NCI-H446 treated with DMSO at 0.1 percent for 48 hours (cell line): ENCODE measurements at regions not wholly inside any gene's neighbourhood (a gene's known extent, or its start where the extent isn't known, plus 50 kb on each side); places are given as distances from the start of the nearest gene placed in this dataset.

Experiments used
- DNase-seq: peaks from one replicate; lab custom pipeline; 2025; lab: John Stamatoyannopoulos, UW

DNA sequence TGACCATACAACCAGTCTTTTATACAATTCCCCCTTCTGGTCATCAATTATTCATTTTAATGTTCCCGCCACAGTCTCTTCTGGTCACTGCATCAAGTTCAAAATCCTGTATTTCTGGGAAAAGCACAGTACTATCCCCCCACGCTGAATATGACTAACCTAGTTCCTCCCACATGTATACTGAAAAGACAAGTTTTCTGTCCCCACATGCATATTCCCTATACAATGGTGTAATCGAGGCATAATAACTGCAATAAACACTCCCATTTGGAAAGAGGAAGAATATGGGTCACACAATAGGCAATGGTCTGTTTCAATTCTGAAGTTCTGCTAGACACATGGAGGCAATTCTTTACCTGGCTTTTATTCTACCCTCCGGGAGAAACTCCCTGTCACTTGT lies 344.9 kb downstream of the EFNA5 start:
- DNase-seq = no peak

DNA sequence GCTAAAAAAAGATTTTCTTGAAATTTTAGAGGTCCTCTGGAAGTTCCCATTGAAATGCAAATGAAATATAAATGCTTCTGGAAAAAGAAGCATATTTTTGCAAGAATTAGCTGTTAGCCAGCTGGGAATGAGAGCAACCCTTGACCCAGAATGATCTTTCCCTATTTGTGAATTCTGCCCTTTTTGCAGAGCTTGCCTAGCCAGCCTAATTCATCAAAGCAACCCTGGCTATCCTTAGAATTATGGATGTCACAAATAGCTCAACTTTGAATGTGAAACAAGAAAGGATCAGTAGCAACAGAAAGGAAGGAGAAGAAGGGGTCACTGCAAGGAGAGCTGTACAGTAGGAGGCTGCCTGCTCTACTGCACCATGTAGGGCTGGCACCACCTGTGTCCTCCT lies 345.9 kb downstream of the EFNA5 start:
- DNase-seq = no peak

- DNase-seq = no peak
Measured at GRCh38 chr5:107324071-107324470, 346.7 kb downstream of the EFNA5 start.

- no peak for DNase-seq
Measured at GRCh38 chr5:107323536-107323935, 347.2 kb downstream of the EFNA5 start.

GRCh38 chr5:107322936-107323335 lies 347.8 kb downstream of the EFNA5 start:
- DNase-seq = no peak

DNA sequence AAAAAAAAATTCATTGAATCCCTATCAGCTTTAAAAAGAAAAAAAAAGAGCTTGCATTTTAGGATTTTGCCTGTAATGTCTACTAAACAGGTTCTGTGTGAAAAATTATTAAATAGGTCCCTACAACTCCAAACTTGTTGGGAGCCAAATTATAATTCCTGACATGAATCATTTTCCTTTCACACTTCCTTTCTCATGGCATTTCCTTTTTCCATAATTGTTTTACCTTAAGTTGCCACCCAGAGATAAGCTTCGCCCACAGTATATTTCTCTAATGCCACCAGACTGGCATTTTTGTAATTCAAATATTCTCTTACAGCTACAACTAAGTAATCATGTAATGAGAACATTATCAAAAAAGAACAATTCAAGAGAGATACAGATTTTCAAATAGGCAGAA lies 348.8 kb downstream of the EFNA5 start:
- DNase-seq = no peak

- no peak for DNase-seq
Measured at GRCh38 chr5:107320846-107321245, 349.9 kb downstream of the EFNA5 start.

- no peak for DNase-seq
Measured at GRCh38 chr5:107320376-107320775, 350.4 kb downstream of the EFNA5 start.

- no peak for DNase-seq
Measured at GRCh38 chr5:107319901-107320300, 350.8 kb downstream of the EFNA5 start.

- DNase-seq = no peak
Measured at GRCh38 chr5:107314330-107314729, 356.4 kb downstream of the EFNA5 start.

DNA sequence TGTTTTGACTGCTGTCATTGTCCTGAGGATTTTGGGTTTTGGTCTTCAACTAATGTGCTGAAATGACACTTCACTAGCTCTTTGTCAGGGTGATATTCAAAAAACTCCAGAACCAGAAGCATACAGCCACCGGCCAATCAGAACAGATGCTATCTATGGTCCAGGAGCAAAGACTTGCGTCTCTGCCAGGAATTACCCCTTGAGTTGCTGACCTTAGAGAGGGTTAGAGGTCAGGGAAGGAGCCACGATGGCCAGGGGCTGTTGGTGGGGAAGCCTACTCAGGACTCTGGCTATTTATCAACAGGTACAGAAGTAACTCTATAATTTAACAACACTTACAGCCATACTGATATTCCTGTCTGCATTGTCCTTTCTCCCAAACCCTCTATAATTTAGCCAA lies 356.8 kb downstream of the EFNA5 start:
- no peak for DNase-seq

DNA sequence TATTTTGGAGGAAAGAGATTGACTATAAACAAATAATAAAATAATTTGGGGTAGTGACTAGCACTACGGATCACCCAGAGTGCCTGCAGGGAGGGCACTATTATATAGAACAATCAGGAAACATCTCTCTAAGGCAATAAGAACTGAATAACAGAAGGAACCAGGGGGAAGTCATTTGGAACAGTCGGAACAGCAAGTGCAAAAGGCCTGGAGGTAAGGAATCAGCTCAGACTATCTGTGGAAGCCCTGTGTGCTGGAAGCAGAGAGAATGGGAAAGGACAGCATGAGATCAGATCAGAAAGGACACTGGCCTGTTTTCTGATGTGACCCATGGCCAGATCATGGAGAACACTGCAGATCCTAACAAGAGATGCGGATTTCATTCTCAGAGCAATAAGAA lies 357.6 kb downstream of the EFNA5 start:
- no peak for DNase-seq

DNA sequence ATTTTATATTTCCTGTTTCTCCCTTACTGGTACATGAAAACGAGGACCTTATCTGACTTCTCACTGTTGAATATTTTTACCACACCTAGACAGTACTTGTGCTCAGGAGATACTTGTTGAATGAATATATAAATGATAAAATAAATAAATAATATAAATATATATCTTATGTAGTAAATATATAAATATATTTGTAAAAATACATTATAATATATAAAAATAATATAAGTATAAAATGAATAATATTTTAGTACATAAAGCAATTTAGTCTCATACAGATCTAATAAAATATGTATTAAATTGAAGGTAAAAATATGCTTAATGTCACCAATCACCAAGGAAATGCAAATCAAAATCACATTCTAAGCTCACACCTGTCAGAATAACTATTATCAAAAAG lies 360.6 kb downstream of the EFNA5 start:
- DNase-seq = no peak

GRCh38 chr5:107306594-107306993 lies 364.1 kb downstream of the EFNA5 start:
- no peak for DNase-seq

GRCh38 chr5:107306002-107306401 lies 364.7 kb downstream of the EFNA5 start:
- no peak for DNase-seq

DNA sequence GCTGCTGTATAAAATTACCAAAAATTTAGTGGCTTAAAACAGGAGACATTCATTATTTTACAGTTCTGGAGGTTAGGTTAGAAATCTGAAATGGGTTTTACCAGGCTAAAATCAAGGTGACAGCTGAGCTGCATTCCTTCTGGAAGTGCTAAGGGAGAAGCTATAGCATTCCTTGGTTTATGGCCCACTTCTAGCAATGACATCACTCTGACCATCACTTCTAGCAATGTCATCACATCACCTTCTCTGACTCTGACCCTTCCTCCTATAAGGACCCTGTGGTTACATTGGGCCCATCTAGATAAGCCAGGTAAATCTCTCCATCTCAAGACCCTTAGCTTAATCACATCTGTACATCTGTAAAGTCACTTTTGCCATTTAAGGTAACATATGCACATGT lies 366.1 kb downstream of the EFNA5 start:
- no peak for DNase-seq

GRCh38 chr5:107303171-107303968 lies 367.4 kb downstream of the EFNA5 start:
- no peak for DNase-seq

GRCh38 chr5:107302441-107302840 lies 368.3 kb downstream of the EFNA5 start:
- no peak for DNase-seq

- no peak for DNase-seq
Measured at GRCh38 chr5:107301999-107302398, 368.7 kb downstream of the EFNA5 start.

DNA sequence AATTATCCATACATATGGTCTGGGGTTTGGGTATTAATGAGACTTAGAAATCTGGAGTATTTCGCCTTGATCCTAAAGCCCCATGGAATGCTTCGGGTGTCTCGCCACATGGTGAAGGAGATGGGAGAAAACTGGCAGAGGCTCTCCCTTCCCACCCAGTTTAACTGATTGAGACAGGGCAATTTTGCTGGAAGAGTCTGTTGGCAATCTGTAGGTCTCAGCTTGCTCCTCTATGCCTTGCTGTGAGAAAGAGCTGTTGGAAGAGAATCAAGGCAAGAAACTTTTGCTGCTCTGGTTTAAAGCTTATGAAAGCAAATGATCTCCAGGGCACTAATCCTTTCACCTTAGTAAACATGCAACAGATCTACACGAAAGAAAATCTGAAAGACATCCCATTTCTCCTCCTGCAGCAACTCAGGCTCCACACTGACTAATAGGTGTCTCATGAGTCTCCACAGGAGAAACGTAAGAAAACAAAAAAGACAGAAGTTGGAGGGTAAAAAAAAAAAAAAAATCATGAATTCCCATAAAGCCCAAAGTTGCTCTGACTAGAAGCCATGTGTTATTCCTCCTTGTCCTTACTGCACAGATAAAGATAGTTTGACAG lies 369.9 kb downstream of the EFNA5 start:
- DNase-seq = no peak

- DNase-seq = no peak
Measured at GRCh38 chr5:107296572-107296971, 374.2 kb downstream of the EFNA5 start.

GRCh38 chr5:107295914-107296313 lies 374.8 kb downstream of the EFNA5 start:
- DNase-seq = no peak

DNA sequence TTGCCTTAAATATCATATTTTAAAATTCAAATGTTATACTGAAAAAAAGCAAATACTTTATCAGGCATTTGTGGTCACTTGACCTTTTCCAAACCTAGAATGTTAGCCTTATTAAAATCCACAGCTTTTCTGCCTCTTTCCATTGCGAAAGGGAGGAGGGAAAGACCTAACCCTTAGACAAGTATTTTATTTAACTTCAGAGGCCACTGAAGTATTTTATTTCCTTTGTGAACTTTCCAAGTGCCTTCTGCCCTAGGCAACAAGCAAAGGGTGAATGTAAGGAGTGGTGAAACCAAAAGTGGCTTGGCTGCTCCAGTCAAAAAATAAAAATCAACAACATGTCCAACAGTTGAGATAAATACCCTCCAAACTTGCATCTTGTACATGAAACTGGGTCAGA lies 376.1 kb downstream of the EFNA5 start:
- no peak for DNase-seq

- DNase-seq = no peak
Measured at GRCh38 chr5:107294211-107294550, 376.6 kb downstream of the EFNA5 start.
